GOT3 (cell line): ENCODE measurements at regions not wholly inside any gene's neighbourhood (a gene's known extent, or its start where the extent isn't known, plus 50 kb on each side); places are given as distances from the start of the nearest gene placed in this dataset.
"Not testable (repeated sequence)": the region's sequence is repeated elsewhere in the genome, so short reads cannot be mapped to it uniquely, and the experiment has no call there.

ENCODE experiments used
- DNase-seq: peaks from one replicate; lab custom pipeline; 2025; ENCODE audit warnings: mixed read lengths; lab: John Stamatoyannopoulos, UW

GRCh38 chr10:64846700-64847099, 1325.5 kb downstream of the REEP3 start:
- DNase-seq, result no peak

GRCh38 chr10:64855941-64856340, 1334.7 kb downstream of the REEP3 start:
- no peak for DNase-seq

- no peak for DNase-seq
Observed at GRCh38 chr10:64859911-64860310, 1338.7 kb downstream of the REEP3 start.

- no peak for DNase-seq
Observed at GRCh38 chr10:64863836-64864235, 1342.6 kb downstream of the REEP3 start.

GRCh38 chr10:64867501-64867962, 1346.3 kb downstream of the REEP3 start:
- DNase-seq, result no peak

- no peak for DNase-seq
Observed at GRCh38 chr10:64873088-64873487, 1351.9 kb downstream of the REEP3 start.

GRCh38 chr10:64873959-64874358, 1352.8 kb downstream of the REEP3 start:
- DNase-seq, result no peak

GRCh38 chr10:64880546-64880945, 1359.3 kb downstream of the REEP3 start:
- DNase-seq, result no peak

GRCh38 chr10:64881257-64881656, 1360.1 kb downstream of the REEP3 start:
- DNase-seq, result no peak

GRCh38 chr10:64896582-64896981, 1375.4 kb downstream of the REEP3 start:
- no peak for DNase-seq

- DNase-seq, result not testable (repeated sequence)
Observed at GRCh38 chr10:64906311-64906710, 1385.1 kb downstream of the REEP3 start.

GRCh38 chr10:64924306-64924705, 1403.1 kb downstream of the REEP3 start:
- DNase-seq, result not testable (repeated sequence)

- no peak for DNase-seq
Observed at GRCh38 chr10:64952042-64952441, 1430.8 kb downstream of the REEP3 start.

- no peak for DNase-seq
Observed at GRCh38 chr10:64956441-64956840, 1435.2 kb downstream of the REEP3 start.

- no peak for DNase-seq
Observed at GRCh38 chr10:64959116-64959515, 1437.9 kb downstream of the REEP3 start.

- DNase-seq, result no peak
Observed at GRCh38 chr10:64959883-64960282, 1438.7 kb downstream of the REEP3 start.

GRCh38 chr10:64973391-64973790, 1452.2 kb downstream of the REEP3 start:
- no peak for DNase-seq

GRCh38 chr10:64976150-64976549, 1454.9 kb downstream of the REEP3 start:
- DNase-seq, result no peak

- DNase-seq, result no peak
Observed at GRCh38 chr10:64977915-64978314, 1456.7 kb downstream of the REEP3 start.

- DNase-seq, result no peak
Observed at GRCh38 chr10:64996886-64997285, 1475.7 kb downstream of the REEP3 start.

- DNase-seq, result no peak
Observed at GRCh38 chr10:65010845-65011244, 1489.6 kb downstream of the REEP3 start.

GRCh38 chr10:65017523-65017922, 1496.3 kb downstream of the REEP3 start:
- DNase-seq, result no peak

- DNase-seq, result no peak
Observed at GRCh38 chr10:65024886-65025285, 1503.7 kb downstream of the REEP3 start.

GRCh38 chr10:65030263-65030662, 1509.1 kb downstream of the REEP3 start:
- DNase-seq, result no peak
